T1000 (cell line): ENCODE measurements at regions not wholly inside any gene's neighbourhood (a gene's known extent, or its start where the extent isn't known, plus 50 kb on each side); places are given as distances from the start of the nearest gene placed in this dataset.
"Not testable (repeated sequence)": the region's sequence is repeated elsewhere in the genome, so short reads cannot be mapped to it uniquely, and the experiment has no call there.

Experiments
- DNase-seq: peaks from one replicate; lab custom pipeline; 2025; ENCODE audit warnings: mixed read lengths; lab: John Stamatoyannopoulos, UW

GRCh38 chr1:227416156-227416830 lies 98.0 kb upstream of the CDC42BPA start:
- DNase-seq, result no peak

- no peak for DNase-seq
Measured at GRCh38 chr1:227415115-227415790, 97.0 kb upstream of the CDC42BPA start.

- no peak for DNase-seq
Measured at GRCh38 chr1:227411066-227411465, 92.8 kb upstream of the CDC42BPA start.

GRCh38 chr1:227406332-227406731 lies 88.0 kb upstream of the CDC42BPA start:
- DNase-seq, result not testable (repeated sequence)

- DNase-seq, result no peak
Measured at GRCh38 chr1:227403535-227403934, 85.2 kb upstream of the CDC42BPA start.

- no peak for DNase-seq
Measured at GRCh38 chr1:227401562-227402342, 83.5 kb upstream of the CDC42BPA start.

- DNase-seq, result no peak
Measured at GRCh38 chr1:227399152-227399730, 80.9 kb upstream of the CDC42BPA start.

GRCh38 chr1:227397354-227397978 lies 79.2 kb upstream of the CDC42BPA start:
- no peak for DNase-seq

GRCh38 chr1:227396539-227397353 lies 78.5 kb upstream of the CDC42BPA start:
- no peak for DNase-seq

GRCh38 chr1:227395426-227396028 lies 77.2 kb upstream of the CDC42BPA start:
- no peak for DNase-seq

GRCh38 chr1:227392984-227393764 lies 74.9 kb upstream of the CDC42BPA start:
- DNase-seq, result no peak

- no peak for DNase-seq
Measured at GRCh38 chr1:227391879-227392278, 73.6 kb upstream of the CDC42BPA start.

- no peak for DNase-seq
Measured at GRCh38 chr1:227391211-227391610, 72.9 kb upstream of the CDC42BPA start.

- no peak for DNase-seq
Measured at GRCh38 chr1:227390525-227390924, 72.2 kb upstream of the CDC42BPA start.

GRCh38 chr1:227388214-227389168 lies 70.2 kb upstream of the CDC42BPA start:
- DNase-seq, result no peak

GRCh38 chr1:227379555-227379892 lies 61.2 kb upstream of the CDC42BPA start:
- DNase-seq, result no peak

GRCh38 chr1:227378871-227379554 lies 60.7 kb upstream of the CDC42BPA start:
- DNase-seq, result no peak

GRCh38 chr1:227378181-227378580 lies 59.9 kb upstream of the CDC42BPA start:
- no peak for DNase-seq
